OCI-LY7 (cell line): ENCODE measurements at regions not wholly inside any gene's neighbourhood (a gene's known extent, or its start where the extent isn't known, plus 50 kb on each side); places are given as distances from the start of the nearest gene placed in this dataset.

ENCODE experiments used
- BruUV-seq: library from RNA; stranded (reverse); fragments of 400-500 nt; replicated peaks from 2 replicates; lab custom pipeline; 2021; lab: Mats Ljungman, UMichigan
- CTCF ChIA-PET: fragments of 300-600 bp; sonication (Branson Sonifier 250); formaldehyde crosslinking; loops from one replicate; lab custom pipeline; 2022; ENCODE audit warnings: antibody characterized with exemption; ENCODE audit not compliant: unreplicated experiment; lab: Charles Lee
- POLR2A ChIA-PET: fragments of 300-600 bp; sonication (Branson Sonifier 250); formaldehyde crosslinking; loops from one replicate; lab custom pipeline; 2022; ENCODE audit warnings: antibody characterized with exemption; lab: Charles Lee
- DNase-seq: peaks from one replicate; pipeline ENCODE4 v3.0.0-alpha.2; 2015; ENCODE audit warnings: low spot score
- H2AFZ ChIP-seq: fragments of 200-600 bp; sonication (generic), shearing (Covaris generic); 2 replicates; pipeline ENCODE4 v1.6.1; 2014; ENCODE audit warnings: mild to moderate bottlenecking, antibody characterized with exemption, low read length, moderate library complexity
- H3K27ac ChIP-seq: fragments of 200-600 bp; sonication (generic); 2 replicates; pipeline ENCODE4 v1.5.1; 2014; ENCODE audit warnings: mixed run types, low read depth, mild to moderate bottlenecking, moderate library complexity, low read length, inconsistent platforms; ENCODE audit not compliant: poor library complexity, severe bottlenecking
- H3K36me3 ChIP-seq: fragments of 200-600 bp; sonication (generic); 2 replicates; pipeline ENCODE4 v1.6.1; 2014; ENCODE audit warnings: mild to moderate bottlenecking, antibody characterized with exemption, low read length, moderate library complexity, mixed read lengths; ENCODE audit not compliant: insufficient read depth
- H3K4me1 ChIP-seq: fragments of 200-600 bp; sonication (generic); 2 replicates; pipeline ENCODE4 v1.5.1; 2014; ENCODE audit warnings: mild to moderate bottlenecking, low read length; ENCODE audit not compliant: insufficient read depth, poor library complexity, severe bottlenecking
- H3K4me2 ChIP-seq: fragments of 200-600 bp; sonication (generic); 2 replicates; pipeline ENCODE4 v1.6.1; 2014; ENCODE audit warnings: mild to moderate bottlenecking, low read length
- H3K4me3 ChIP-seq: fragments of 200-600 bp; sonication (generic); 2 replicates; pipeline ENCODE4 v1.5.1; 2014; ENCODE audit warnings: mild to moderate bottlenecking, low read depth, low read length; ENCODE audit not compliant: poor library complexity, severe bottlenecking
- H3K79me2 ChIP-seq: fragments of 200-600 bp; sonication (generic); 2 replicates; pipeline ENCODE4 v1.6.1; 2016; ENCODE audit warnings: low read depth, mild to moderate bottlenecking, low read length, moderate library complexity, mixed read lengths; ENCODE audit not compliant: insufficient read depth
- H3K9me2 ChIP-seq: fragments of 200-600 bp; sonication (generic); 2 replicates; pipeline ENCODE4 v1.6.1; 2016; ENCODE audit warnings: mild to moderate bottlenecking, low read length, mixed read lengths; ENCODE audit not compliant: insufficient read depth
- H3K9me3 ChIP-seq: fragments of 200-600 bp; sonication (generic); 2 replicates; pipeline ENCODE4 v1.6.1; 2014; ENCODE audit warnings: mild to moderate bottlenecking, mixed run types, low read length, mixed read lengths
- H4K20me1 ChIP-seq: fragments of 200-600 bp; sonication (generic); 2 replicates; pipeline ENCODE4 v1.6.1; 2014; ENCODE audit warnings: mild to moderate bottlenecking, antibody characterized with exemption, low read length, moderate library complexity, mixed read lengths; ENCODE audit not compliant: insufficient read depth
- EZH2phosphoT487 ChIP-seq: fragments of 200-600 bp; sonication (generic); IDR thresholded peaks from 2 replicates; pipeline ENCODE4 v1.6.1; 2018; ENCODE audit warnings: low read depth, borderline replicate concordance, mild to moderate bottlenecking, mixed run types, antibody characterized with exemption, low read length, moderate library complexity, mixed read lengths
- intact Hi-C: fragments of 100-400 bp; cut with micrococcal nuclease; formaldehyde crosslinking; loops from one replicate; pipeline ENCODE4 v1.10.0; 2022; ENCODE audit not compliant: unreplicated experiment
- TF ChIP-seq, protein P1 (sequence below): fragments of 200-600 bp; sonication (generic); conservative IDR thresholded peaks from 2 replicates; pipeline ENCODE4 v1.5.1; 2014; ENCODE audit warnings: mild to moderate bottlenecking, antibody characterized with exemption, low read length, moderate library complexity, mixed read lengths

DNA sequence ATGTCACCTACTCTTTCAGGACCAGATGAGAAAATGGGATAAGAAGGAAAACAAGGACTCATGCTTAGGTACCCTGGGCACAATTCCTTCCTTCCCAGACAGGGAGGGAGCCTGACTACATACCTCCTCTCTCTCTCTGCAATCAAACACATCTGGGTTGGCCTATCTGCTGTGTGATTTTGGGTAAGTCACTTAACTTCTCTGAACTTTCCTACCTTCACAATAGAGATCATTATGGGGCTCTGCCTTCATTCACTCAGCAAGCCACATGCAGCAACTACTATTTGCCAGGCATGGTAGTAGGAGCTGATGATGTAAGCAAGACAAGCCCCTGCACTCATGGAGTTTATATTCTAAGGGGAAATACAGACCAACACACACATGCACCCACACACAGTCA, 251.2 kb downstream of the SHQ1 start:
- no TSS peak for BruUV-seq
- Histone ChIP-seq H3K27ac (no peak overlapping the region), H2AFZ (no peak overlapping the region), H3K4me1 (no peaks in the 10 kb centered on the region), H3K36me3 (no peaks in the 10 kb centered on the region), H3K9me2 (no peaks in the 10 kb centered on the region), H4K20me1 (no peaks in the 10 kb centered on the region), H3K4me3 (no peak overlapping the region), H3K4me2 (no peak overlapping the region), H3K79me2 (no peaks in the 10 kb centered on the region), H3K9me3 (no peaks in the 10 kb centered on the region)
- POLR2A ChIA-PET: no interaction called here
- TF ChIP-seq EZH2phosphoT487: no peak
- TF ChIP-seq, protein P1, sequence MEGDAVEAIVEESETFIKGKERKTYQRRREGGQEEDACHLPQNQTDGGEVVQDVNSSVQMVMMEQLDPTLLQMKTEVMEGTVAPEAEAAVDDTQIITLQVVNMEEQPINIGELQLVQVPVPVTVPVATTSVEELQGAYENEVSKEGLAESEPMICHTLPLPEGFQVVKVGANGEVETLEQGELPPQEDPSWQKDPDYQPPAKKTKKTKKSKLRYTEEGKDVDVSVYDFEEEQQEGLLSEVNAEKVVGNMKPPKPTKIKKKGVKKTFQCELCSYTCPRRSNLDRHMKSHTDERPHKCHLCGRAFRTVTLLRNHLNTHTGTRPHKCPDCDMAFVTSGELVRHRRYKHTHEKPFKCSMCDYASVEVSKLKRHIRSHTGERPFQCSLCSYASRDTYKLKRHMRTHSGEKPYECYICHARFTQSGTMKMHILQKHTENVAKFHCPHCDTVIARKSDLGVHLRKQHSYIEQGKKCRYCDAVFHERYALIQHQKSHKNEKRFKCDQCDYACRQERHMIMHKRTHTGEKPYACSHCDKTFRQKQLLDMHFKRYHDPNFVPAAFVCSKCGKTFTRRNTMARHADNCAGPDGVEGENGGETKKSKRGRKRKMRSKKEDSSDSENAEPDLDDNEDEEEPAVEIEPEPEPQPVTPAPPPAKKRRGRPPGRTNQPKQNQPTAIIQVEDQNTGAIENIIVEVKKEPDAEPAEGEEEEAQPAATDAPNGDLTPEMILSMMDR: no peak
- CTCF ChIA-PET: no interaction called here
- no peak for DNase-seq
- intact Hi-C loops: no loop called here

DNA sequence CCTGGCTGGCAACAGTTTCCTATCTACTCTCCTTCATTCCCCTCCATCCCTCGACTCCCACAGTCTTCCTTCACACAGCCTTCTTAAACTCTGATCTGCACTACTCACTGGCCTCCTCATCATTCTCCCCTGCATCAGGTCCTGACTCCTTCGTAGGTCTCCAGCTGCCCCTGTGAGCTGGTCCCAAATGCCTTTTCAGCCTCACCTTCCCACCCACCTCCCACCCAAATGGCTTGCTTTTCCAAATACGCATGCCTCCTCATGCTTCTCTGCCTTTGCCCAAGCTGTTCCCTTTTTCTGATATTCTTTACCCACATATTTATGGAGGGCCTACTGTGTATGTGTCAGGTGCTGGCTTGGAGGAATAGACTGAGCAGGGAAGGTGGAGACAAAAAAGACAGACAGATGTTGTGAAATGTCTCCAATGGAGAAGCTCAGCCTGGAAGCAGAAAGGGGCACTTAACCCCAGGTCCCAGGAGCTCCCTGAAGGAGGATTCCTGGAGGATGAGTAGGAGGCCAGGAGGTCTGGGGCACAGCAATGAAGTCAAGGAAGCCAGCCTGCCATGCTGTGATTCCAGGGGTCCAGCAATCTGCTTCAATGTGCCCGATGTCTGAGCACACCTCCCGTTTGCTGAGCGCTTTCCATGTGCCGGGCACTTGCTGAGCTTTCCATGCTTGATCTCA, 252.2 kb downstream of the SHQ1 start:
- H3K79me2 ChIP-seq: no peaks in the 10 kb centered on the region
- H4K20me1 ChIP-seq: no peaks in the 10 kb centered on the region
- H3K36me3 ChIP-seq: no peaks in the 10 kb centered on the region
- H3K9me2 ChIP-seq: no peaks in the 10 kb centered on the region
- intact Hi-C loops: no loop called here
- H2AFZ ChIP-seq: no peak overlapping the region
- H3K9me3 ChIP-seq: no peaks in the 10 kb centered on the region
- H3K27ac ChIP-seq: no peak overlapping the region
- no peaks in the 10 kb centered on the region for H3K4me1 ChIP-seq
- H3K4me3 ChIP-seq: no peak overlapping the region
- ChIA-PET CTCF (no interaction called here), POLR2A (no interaction called here)
- no peak overlapping the region for H3K4me2 ChIP-seq
- TF ChIP-seq EZH2phosphoT487: no peak
- TF ChIP-seq, protein P1: no peak
- no TSS peak for BruUV-seq
- no peak for DNase-seq

DNA sequence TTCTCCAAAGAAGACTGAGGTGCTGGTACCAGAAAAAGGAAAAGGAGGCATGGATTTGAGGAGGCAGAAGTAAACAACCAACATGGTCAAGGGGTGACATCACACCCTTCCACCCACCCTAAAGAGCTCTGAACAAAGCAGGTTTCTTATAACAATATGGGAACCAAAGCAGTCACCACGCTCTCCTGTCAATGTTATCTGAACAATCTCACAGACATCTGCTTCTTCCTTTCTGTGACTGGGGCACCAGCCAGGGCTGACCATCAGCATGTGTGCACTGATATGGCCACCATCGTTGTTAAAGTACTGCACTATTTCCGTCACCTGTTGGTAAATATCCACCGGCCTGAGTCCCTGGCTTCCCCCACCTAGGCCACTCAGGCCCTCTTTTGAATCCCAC, 252.9 kb downstream of the SHQ1 start:
- no peak for DNase-seq
- no peaks in the 10 kb centered on the region for H3K36me3 ChIP-seq
- no peaks in the 10 kb centered on the region for H3K9me3 ChIP-seq
- H3K4me3 ChIP-seq: no peak overlapping the region
- H3K4me1 ChIP-seq: no peaks in the 10 kb centered on the region
- H4K20me1 ChIP-seq: no peaks in the 10 kb centered on the region
- ChIA-PET POLR2A (interaction anchor here (0.7 kb wide), 1 partner anchor 245 kb away, joined by 4 read pairs; no protein-coding TSS in a partner anchor), CTCF (no interaction called here)
- H3K27ac ChIP-seq: no peak overlapping the region
- H2AFZ ChIP-seq: no peak overlapping the region
- H3K79me2 ChIP-seq: no peaks in the 10 kb centered on the region
- H3K4me2 ChIP-seq: no peak overlapping the region
- BruUV-seq: no TSS peak
- TF ChIP-seq, protein P1: no peak
- no peak for TF ChIP-seq EZH2phosphoT487
- H3K9me2 ChIP-seq: no peaks in the 10 kb centered on the region
- intact Hi-C loops: no loop called here
